ENCODE measurements at regions not wholly inside any gene's neighbourhood (a gene's known extent, or its start where the extent isn't known, plus 50 kb on each side); places are given as distances from the start of the nearest gene placed in this dataset.

- TF ChIP-seq, protein P1, sequence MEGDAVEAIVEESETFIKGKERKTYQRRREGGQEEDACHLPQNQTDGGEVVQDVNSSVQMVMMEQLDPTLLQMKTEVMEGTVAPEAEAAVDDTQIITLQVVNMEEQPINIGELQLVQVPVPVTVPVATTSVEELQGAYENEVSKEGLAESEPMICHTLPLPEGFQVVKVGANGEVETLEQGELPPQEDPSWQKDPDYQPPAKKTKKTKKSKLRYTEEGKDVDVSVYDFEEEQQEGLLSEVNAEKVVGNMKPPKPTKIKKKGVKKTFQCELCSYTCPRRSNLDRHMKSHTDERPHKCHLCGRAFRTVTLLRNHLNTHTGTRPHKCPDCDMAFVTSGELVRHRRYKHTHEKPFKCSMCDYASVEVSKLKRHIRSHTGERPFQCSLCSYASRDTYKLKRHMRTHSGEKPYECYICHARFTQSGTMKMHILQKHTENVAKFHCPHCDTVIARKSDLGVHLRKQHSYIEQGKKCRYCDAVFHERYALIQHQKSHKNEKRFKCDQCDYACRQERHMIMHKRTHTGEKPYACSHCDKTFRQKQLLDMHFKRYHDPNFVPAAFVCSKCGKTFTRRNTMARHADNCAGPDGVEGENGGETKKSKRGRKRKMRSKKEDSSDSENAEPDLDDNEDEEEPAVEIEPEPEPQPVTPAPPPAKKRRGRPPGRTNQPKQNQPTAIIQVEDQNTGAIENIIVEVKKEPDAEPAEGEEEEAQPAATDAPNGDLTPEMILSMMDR (IDR thresholded peaks at IDR 0.05): no peak
- TF ChIP-seq POLR2A (IDR thresholded peaks at IDR 0.05): no peak
These were observed 192.3 kb downstream of the AASDH start for GRCh38 chr4:56195025-56195424.

Data from gastroesophageal sphincter (tissue), 3 donors.